ENCODE measurements at regions not wholly inside any gene's neighbourhood (a gene's known extent, or its start where the extent isn't known, plus 50 kb on each side); places are given as distances from the start of the nearest gene placed in this dataset.

GRCh38 chr17:79439493-79439892 lies 171.4 kb downstream of the RBFOX3 start:
- TF ChIP-seq CTCF (IDR thresholded peaks at IDR 0.05), result no peak
- TF ChIP-seq EP300 (IDR thresholded peaks at IDR 0.05), result no peak
